HFF-Myc (cell line): ENCODE measurements at regions not wholly inside any gene's neighbourhood (a gene's known extent, or its start where the extent isn't known, plus 50 kb on each side); places are given as distances from the start of the nearest gene placed in this dataset.
"Not testable (repeated sequence)": the region's sequence is repeated elsewhere in the genome, so short reads cannot be mapped to it uniquely, and the experiment has no call there.

Experiments used
- DNase-seq: peaks from one replicate; pipeline ENCODE4 v3.0.0-alpha.2; 2011; ENCODE audit warnings: low read depth; ENCODE audit errors: extremely low read depth
- H3K4me3 ChIP-seq: replicated peaks from 2 replicates; pipeline ENCODE4 v1.5.1; 2011; ENCODE audit warnings: low read depth, mild to moderate bottlenecking, control low read depth, low read length
- CTCF ChIP-seq: IDR thresholded peaks from 2 replicates; pipeline ENCODE4 v1.5.1; 2012; ENCODE audit warnings: mild to moderate bottlenecking, low read depth, low read length, control low read depth; ENCODE audit errors: missing control alignments

DNA sequence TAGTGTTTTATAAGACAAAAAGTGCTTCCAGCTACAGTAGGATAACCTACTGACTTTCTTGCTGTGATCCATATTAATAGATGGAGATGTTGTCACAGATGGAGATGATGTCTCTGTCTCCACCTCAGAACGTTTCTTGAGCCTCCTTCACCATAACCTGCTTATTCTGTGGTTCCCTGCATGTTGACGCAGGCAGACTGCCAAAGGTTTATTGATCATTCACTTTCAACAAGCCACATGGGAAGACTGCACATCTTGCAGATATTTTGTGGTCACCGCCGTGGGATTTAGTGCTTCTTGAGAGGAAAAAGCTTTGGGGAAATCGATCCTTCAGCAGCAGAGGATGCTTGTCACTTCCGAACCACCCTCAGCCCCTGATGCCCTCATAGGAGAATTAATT is 943.0 kb upstream of the PRKX start:
- DNase-seq, result no peak
- no peak for TF ChIP-seq CTCF
- H3K4me3 ChIP-seq, result no peak overlapping the region

- TF ChIP-seq CTCF, result no peak
- no peak overlapping the region for H3K4me3 ChIP-seq
- no peak for DNase-seq
Observed at GRCh38 chrX:4655743-4656142, 942.3 kb upstream of the PRKX start.

DNA sequence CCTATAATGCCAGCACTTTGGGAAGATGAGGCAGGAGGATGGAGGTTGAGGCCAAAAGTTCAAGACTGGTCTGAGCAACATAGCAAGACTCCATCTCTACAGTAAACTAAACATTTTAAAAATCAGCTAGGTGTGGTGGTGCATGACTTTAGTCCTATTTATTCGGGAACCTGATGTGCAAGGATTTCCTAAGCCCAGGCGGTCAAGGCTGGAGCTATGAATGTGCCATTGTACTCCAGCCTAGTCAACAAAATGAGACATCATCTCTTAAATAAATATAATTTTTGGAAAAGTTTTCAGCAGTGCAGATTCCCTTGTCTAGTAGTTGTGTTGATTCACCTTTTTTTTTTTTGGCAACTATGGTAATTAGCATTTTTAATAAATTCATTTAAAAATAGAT is 928.7 kb upstream of the PRKX start:
- no peak for DNase-seq
- H3K4me3 ChIP-seq, result no peak overlapping the region
- TF ChIP-seq CTCF, result no peak

DNA sequence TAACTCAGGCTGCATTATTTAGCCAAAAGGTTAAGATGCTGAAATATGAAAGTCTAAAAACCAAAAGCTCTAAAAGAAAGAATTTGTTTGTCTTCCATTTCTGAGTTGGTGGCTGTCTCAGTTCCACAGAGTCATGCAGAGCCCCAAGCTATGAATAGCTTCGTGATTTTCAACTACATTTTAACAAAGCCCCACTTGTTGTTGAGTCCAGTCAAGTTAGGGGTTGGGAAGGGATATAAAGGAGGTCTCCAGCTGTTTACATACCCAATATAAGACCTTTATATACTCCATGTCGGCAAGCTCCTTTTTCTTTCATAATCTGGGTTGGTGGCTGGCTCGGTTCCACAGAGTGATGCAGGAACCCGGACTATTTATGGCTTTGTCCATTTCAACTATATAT is 924.6 kb upstream of the PRKX start:
- no peak overlapping the region for H3K4me3 ChIP-seq
- TF ChIP-seq CTCF, result no peak
- DNase-seq, result no peak

- H3K4me3 ChIP-seq, result no peak overlapping the region
- no peak for TF ChIP-seq CTCF
- DNase-seq, result no peak
Observed at GRCh38 chrX:4627414-4627813, 914.0 kb upstream of the PRKX start.

DNA sequence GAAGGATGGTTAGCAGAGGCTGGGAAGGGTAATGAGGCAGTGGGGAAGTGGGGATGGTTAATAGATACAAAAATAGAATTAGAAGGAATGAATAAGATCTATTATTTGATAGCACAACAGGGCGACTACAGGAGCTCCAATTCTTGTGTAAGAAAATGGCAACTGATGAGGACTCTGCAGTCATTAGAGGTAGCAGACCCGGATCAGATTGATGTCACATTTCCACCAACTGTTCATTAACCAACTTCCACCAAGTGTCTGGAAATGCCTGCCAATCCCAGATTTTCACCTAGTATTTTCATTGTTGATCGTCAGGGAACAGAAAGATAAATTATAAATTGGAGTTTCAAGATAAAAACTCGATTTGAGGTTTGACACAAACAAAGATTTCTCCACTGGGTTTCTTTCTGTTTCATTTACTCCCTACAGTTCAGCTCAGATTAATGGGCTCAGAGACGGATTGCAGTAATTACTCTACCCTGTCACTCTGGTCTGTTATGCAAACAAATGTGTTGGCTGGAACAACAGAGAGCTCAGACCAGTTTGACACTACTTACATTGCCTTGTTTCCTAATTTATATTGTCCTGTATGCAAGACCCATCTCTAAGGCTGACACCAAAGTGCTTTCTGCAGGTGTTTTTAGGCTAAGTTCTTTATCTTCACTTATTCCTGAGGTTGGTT is 909.2 kb upstream of the PRKX start:
- no peak for DNase-seq
- no peak for TF ChIP-seq CTCF

DNA sequence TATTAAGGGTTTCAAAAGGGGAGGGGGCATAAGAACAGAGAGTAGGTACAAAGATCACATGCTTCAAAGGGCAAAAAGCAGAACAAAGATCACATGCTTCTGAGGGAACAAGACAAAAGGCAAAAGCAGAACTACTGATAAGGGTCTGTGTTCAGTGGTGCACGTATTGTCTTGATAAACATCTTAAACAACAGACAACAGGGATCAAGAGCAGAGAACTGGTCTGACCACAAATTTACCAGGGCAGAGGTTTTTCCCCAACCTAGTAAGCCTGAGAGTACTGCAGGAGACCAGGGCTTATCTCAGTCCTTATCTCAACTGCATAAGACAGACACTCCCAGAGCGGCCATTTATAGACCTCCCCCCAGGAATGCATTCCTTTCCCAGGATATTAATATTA is 900.2 kb upstream of the PRKX start:
- not testable (repeated sequence) for DNase-seq, H3K4me3 ChIP-seq

More for the DNA sequence above, 909.2 kb upstream of the PRKX start:
- H3K4me3 ChIP-seq, result no peak overlapping the region
